HG02870 (cell line): ENCODE measurements at regions not wholly inside any gene's neighbourhood (a gene's known extent, or its start where the extent isn't known, plus 50 kb on each side); places are given as distances from the start of the nearest gene placed in this dataset.
"Not testable (repeated sequence)": the region's sequence is repeated elsewhere in the genome, so short reads cannot be mapped to it uniquely, and the experiment has no call there.

Source experiments
- ATAC-seq: cut with Tn5 transposase; IDR thresholded peaks from one replicate; pipeline ENCODE4 v1.9.1; 2021; ENCODE audit warnings: mild to moderate bottlenecking, moderate library complexity; ENCODE audit not compliant: unreplicated experiment

DNA sequence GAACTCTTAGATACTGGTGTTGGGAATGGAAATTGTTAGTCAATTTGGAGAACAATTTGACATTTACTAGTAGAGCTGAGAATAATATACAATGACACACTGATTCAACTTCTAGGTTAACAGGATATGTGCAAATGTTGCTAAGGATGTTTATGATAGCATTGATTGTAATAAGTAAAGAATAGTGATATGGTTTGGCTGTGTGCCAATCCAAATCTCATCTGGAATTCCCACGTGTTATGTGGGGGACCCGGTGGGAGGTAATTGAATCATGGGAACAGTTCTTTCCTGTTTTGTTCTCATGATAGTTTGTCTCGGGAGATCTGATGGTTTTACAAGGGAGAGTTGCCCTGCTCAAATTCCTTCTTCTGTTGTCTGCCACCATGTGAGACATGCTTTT, 302.4 kb upstream of the TMPRSS15 start:
- no peak for ATAC-seq

DNA sequence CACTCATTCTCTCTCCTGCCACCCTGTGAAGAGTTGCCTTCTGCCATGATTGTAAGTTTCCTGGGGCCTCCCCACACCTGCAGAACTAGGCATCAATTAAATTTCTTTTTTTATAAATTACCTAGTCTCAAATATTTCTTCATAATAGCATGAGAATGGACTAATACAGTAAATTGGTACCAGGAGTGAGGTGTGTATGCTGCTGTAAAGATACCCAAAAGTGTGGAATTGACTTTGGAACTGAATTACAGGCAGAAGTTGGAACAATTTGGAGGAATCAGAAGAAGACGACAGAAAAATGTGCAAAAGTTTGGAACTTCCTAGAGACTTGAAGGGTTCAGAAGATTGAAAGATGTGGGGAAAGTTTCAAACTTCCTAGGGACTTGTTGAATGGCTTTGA, 308.1 kb upstream of the TMPRSS15 start:
- no peak for ATAC-seq

DNA sequence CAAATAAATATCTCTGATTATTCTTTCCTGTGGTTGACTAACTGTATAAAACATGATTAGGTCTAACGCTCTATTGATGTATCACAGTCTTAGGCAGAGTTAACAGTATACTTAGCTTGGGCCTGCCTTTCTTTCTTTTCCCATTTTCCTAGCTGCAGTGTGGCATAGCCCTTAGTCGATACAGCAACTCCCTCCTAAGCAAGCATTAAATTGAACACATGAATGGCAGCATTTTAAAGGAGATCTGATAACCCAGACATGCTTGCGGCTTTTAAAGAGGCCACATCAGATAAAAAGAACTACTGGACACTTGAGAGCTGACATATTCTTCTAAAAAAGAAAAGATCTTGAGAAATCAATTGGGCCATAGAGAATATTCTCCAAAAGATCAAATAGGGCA, 312.0 kb upstream of the TMPRSS15 start:
- ATAC-seq, result no peak

DNA sequence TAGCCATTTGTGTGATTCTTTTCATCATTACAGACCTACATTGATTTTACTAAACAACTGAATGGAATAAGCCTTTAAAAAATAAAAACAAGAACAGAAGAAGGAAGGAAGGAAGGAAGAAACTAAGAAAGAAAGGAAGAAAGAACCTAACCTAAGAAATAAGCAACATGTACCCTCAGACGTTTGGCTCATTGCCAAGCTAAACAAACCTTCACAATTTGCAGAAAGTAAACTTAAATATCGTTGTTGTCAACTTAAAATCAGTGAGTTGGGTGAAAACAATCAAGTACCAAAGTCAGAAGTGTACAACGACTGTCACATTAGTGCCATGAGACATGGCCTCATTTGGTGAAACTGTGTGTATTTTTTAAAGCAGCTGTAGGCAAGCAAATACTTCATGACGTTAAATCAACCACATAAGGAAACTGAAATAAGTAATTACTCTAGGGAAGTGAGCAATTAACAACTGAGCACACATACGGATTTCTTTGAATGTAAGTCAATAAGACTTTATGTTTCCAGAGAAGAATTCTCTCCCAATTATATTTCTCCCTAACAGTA, 313.1 kb upstream of the TMPRSS15 start:
- ATAC-seq, result no peak

DNA sequence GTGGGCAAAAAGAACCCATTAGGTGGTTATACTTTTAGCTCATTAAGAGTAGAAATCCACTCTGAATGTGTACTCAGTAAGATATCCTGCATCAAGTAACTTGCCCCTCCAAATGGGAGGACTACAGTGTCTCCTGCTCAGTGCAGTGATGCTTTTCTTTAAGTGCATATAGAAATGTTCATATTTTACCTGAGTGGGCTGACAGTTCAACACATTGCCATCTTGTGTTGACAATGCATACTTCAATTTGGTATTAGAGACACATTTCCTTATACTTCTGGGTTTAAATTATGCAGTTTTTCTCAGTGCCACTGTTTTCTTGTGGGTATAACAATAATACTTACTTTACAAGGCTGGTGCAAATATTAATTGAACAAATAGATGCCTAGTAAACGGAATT, 318.6 kb upstream of the TMPRSS15 start:
- ATAC-seq, result no peak

DNA sequence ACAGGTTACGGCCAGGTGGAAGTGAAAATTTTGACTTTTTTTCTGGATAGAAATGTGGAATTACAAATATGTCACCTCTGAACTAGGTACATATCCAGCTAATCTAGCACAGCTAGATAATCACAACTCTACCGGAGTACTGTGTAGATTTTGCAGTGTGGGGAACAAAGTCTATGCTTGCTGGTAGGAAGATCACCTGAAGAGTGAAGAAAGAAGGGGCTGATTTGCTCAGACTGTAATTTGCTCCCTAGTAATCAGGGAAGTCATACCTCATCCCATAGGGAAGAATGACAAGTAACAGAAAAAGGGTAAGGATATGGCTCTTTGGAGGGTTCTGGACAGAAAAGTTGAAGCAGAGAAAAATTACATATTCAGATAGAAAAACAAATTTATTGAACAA, 319.6 kb upstream of the TMPRSS15 start:
- ATAC-seq, result no peak

DNA sequence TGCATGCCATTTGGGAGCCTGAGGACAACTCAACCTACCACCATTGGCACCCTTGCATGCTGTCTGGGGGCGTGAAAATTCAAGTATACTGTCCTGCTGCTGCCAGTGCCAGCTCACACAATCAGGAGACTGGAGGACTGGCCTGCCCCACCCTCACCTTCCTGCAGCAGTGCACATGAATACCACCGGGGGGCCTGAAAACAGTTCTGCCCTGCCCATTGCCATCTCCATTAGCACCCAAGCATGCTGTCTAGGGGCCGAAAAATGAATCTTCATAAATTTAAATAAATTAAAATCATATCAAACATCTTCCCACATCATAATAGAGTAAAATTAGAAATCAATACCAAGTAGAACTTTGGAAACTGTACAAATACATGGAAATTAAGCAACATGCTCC, 322.1 kb upstream of the TMPRSS15 start:
- ATAC-seq, result no peak

DNA sequence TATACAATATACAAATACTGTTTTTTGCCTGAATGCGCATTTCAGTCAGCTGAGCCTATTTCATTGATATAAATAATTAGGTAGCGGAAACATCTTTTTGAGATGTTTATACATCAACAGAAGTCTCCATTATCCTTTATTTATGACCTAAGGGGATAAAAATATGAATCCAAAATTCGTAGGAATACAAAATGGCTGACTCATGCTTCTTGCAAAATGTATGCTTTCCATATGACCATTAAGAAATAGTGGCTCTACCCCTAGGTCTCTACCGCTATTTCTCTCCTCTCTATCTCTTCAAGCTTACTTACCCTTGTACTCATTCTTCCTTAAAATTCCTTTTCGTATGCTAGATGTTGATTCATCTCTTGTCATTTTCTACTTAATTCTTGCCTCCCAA, 338.4 kb upstream of the TMPRSS15 start:
- ATAC-seq, result no peak

DNA sequence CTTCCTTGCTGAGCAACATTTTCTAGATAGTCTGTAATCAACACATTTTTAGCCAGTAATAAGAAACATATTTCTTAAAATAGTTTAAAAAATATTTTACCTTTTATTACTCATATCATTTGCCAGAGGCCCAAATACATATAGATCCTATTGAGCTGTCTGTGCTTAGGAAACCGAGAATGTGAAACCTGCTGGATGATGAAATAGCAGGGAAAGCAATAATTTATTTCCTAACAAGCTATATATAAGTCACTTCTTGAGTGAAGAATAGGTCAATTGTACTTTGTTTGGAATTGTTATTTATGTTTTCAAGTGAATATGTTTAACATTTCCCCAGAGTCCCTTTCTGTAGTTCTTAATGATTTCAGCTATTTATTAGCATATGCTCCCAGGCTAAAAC, 339.9 kb upstream of the TMPRSS15 start:
- ATAC-seq, result no peak

DNA sequence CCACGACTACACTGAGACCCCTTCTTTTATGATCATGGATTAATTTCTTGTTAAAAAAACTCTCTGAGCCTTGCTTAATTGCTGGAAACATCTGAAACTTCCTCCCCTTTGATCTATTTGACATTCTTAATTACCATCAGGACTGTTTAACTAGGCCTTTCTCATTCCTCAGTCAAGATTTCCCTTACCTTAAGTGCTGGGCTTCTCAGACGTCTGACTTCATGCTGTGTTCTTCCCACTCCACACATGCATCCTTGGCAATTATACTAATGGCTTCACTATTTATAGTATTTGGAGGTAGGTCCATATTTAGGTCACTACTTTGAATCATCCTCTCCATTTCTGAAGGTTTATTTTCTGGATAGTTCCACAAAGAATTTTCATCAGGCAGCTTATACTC, 341.3 kb upstream of the TMPRSS15 start:
- ATAC-seq, result no peak

DNA sequence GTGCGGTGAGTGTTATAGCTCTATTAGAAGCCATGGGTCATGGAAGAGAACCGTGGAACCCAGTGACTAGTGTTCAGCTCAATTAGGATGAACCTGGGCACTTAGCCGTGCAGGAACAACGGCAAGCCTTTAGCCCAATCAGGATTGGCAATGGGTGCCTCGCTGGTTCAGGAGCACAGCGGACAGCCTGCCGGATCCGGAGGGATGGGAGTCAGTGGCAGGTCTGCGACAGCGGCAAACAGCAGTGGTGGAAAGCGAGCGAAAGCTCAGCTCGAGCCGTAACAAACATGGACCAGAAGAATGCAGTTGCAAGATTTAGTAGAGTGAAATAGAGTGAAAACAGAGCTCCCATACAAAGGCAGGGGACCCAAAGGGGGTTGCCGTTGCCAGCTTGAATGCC, 349.3 kb upstream of the TMPRSS15 start:
- ATAC-seq, result not testable (repeated sequence)

DNA sequence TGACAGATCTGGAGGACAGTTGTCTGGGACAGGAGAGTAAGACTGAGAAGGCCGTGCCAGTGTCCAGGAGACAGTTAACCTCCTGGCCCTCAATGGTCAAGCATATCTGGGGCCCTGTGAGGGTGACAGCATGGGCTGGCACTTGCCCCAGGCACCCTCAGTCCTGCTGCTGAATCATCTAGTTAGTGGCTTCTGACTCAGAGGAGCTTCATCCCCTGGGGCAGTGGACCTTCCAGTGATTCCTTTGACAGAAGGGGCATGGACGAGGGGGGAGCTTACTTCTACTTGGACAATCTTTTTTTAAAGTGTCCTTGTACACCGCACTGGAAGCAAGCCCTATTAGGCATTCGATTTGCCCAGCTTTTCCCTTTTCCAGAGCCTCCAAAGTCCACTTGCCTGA, 352.7 kb upstream of the TMPRSS15 start:
- ATAC-seq, result not testable (repeated sequence)

DNA sequence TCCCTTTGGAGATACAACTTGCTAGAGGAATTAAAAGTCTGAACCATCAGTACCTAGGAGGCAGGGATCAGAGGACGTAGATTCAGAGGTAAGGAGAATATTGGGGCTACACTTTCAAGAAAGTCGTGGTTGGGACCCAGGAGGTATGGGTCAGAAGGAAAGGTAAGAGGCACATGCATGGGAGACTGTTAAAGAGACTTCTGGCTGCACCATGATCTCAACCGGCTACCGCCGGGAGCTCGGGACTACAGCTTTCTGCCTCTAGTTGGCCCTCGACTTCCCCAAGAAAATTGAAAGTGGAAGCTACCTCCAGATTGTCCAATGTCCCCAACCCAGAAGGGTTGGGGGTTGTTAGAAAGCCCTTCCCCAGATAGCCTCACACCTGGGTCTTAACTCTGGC, 355.7 kb upstream of the TMPRSS15 start:
- ATAC-seq, result no peak

DNA sequence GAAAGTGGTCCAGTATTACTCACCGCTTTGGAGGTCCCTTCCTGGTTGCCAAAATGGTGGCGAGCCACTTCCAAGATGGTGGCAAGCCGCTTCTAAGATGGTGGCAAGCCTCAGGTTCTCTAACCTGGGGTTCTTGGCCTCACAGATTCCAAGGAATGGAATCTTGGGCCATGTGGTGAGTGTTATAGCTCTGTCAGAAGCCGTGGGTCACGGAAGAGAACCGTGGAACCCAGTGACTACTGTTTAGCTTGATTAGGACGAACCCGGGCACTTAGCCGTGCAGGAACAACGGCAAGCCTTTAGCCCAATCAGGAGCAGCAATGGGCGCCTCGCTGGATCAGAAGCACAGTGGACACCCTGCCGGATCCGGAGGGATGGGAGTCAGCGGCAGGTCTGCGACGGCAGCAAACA, 356.2 kb upstream of the TMPRSS15 start:
- ATAC-seq, result no peak

DNA sequence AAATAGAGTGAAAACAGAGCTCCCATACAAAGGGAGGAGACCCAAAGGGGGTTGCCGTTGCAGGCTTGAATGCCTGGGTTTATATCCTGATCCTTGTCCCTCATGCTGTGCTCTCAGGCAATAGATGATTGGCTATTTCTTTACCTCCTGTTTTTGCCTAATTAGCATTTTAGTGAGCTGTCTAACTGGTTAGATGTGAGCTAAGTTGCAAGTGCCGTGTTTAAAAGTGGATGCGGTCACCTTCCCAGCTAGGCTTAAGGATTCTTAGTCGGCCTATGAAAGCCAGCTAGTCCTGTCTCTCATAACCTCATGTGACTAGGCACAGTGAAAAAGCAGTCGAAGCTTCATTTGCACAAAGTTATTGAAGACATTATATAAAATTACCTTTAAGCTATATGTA, 356.7 kb upstream of the TMPRSS15 start:
- ATAC-seq, result no peak

DNA sequence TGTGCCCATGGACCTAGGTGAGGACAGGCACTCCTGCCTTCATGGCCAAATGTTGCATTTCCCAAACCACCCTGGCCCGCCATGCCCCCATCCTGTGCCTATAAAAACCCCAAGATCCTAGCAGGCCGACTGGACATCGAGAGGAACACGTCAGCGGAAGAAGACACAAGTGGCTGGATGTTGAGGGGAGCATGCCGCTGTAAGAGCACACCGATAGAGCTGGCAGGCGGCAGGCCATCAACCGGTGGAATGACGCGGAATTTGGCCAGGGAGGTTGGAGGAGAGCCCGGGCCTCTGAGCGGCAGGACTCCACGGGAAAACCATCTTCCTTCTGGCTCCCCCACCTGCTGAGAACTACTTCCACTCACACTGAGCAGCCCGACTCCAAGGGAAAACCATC, 361.1 kb upstream of the TMPRSS15 start:
- ATAC-seq, result no peak

DNA sequence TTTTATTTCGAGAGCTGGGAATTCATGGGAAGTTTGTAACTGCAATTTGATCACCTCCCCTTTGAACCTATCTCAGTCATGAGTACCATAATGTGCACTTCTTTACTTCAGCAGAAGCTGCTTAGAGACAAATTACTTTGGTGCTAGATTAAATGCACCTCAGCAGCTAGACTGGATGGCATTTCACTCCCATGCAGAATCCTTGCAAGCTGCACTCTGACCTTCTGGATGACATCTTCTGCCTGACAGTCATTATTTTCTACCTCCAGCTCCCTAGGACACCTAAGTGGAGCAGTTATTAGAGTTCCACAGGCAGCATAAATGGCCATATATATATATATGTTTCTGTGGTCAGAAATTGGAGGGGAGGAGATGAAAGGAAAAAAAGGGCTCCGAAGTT, 366.0 kb upstream of the TMPRSS15 start:
- ATAC-seq, result no peak

DNA sequence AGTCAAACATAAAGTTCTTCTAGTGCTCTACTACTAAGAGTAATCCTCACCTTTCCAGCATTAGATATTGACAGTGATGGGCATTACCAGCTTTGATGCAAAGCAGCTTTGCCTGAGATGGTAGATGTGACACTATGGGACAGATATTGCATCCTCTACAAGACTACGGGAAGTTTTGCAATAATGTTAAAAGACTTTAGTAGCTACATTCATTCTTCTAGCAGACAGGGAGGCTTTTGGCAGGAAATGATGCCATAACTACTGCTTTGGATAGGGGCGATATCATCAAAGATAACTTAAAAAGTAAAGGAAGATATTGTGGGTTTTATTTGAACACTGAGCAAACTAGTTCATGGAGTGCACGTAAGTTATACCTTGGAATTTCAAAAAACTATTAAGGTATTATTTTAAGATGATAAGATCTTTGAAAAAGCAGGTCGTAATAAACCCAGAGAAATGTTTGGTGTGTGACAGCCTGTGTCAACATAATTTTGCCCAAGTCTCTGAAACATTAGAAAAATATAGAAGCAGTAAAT, 368.3 kb upstream of the TMPRSS15 start:
- ATAC-seq, result no peak

DNA sequence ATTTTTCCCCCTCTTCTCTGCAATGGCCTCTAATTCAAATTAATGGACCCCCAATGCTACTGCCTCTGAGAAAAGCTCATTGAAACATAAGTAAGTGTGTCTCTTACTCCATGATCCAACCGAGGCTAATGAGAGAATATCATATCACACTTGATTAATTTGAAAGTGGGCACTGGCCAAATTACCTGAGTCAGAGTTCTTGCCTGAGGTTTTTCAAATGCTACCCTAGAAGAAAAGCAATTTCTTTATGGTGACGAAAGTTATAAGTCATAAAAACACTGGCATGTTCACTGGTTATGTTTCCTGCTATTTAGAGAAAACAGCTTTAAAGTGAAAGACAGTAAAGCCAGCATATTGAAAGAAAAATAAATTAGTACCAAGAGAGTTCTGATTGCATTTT, 368.8 kb upstream of the TMPRSS15 start:
- ATAC-seq, result no peak

DNA sequence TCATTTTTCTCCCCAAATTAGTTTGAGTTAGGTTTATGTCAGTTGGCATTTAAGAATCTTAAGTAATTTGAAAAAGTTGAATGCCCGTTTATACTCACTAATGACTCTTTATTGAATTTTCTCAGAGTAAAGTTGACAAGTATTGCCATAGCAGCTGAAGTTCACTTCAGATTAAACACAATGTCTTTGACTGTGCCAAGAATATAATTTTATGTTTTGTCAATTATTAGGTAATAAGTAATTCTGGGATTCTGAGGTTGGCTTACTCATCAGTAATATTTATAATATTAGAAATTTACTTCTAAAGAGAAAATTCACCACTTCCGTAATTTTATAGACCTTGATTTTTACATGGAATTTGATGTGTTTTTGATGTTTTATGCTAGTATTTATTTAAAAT, 369.3 kb upstream of the TMPRSS15 start:
- no peak for ATAC-seq

DNA sequence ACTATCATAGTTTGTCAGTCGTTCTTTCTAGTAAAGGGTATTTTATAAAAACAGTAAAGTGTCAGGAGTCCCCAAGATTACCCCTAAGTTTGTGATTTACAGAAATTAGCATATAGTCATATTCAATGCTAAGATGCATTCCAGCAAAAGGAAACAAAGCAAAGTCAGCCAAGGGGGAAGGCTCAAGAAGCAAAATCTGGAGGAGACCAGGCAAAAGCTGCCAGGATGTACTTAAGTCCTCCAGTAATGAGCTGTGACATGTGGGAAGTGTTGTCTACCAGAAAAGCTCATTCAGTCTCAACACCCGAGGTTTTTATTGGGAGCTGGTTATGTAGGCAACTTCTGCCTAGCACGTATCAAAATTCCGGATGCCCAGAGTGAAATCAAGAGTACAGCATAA, 373.4 kb upstream of the TMPRSS15 start:
- ATAC-seq, result no peak

DNA sequence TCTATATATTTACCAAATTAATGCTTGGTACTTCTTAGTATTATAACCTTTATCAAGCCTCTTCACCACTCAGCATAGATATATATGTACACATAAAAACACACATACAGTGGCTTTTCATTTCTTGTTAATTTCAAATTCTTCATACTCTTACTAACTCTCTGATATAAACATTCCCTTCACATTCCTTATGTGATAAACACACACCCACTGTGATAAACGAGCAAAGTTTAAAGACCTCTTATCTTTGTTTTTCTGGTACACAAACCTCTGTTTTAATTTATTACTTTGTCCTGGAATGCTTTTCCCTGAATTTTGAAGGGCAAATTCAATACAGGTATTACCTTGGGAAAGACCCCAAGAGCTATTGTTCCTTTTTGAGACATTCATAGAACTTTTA, 379.1 kb upstream of the TMPRSS15 start:
- no peak for ATAC-seq

DNA sequence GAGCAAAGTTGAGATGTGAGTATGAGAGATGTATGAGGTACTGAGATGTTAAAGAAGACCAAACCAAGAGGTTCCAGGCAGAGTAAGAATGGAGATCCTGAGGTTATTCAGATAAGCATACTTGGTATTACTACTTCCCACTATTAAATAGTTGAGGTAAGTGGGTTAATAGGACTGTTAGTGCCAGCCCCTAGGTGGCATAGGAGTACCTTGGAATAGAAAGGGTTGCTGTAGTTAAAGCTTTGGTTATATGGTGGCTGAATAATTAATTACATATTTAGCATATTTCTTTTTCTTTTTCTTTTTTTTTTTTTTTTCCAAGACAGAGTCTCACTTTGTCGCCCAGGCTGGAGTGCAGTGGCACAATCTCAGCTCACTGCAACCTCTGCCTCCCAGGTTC, 397.9 kb upstream of the TMPRSS15 start:
- no peak for ATAC-seq
